Left renal pelvis (tissue), 4 donors: ENCODE measurements at regions not wholly inside any gene's neighbourhood (a gene's known extent, or its start where the extent isn't known, plus 50 kb on each side); places are given as distances from the start of the nearest gene placed in this dataset.
"Not testable (repeated sequence)": the region's sequence is repeated elsewhere in the genome, so short reads cannot be mapped to it uniquely, and the experiment has no call there.

Source experiments
- DNase-seq, 4 donors: peaks; one replicate each; pipeline ENCODE4 v3.0.0-alpha.2; 2013; ENCODE audit warnings: low read depth in 4 of 4, low spot score in 3 of 4

DNA sequence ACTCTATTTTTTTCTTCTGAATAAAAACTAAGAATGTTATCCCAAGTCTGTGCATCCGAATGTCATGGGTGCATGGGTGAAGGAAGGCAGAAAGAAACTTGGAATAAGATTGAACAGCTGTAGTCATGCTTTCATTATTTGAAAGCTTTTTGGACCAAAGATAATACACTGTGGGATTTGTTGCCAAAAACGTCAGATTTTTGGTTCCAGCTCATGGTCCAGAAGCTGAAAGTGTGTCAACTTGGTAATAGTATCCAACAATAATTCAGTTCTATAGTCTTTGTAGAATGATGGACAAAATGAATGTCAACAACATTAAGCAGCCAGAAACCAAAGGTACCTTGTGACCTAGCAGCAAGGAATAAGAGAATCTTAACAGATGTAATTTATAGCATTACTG, 327.9 kb upstream of the ADAMTS9 start:
- no peak for DNase-seq

DNA sequence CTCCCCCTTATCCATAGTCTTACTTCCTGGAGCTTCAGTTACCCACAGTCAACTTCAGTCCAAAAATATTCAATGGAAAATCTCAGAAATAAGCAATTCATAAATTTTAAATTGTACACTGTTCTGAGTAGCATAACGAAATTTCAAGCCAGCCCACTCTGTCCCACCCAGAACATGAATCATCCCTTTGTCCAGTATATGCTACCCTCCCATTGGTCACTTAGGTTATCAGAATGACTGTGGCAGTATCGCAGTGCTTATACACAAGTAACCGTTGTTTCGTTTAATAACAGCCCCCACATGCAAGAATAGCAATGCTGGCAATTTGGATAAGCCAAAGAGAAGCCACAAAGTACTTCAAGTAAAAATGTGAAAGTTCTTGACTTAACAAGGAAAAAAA, 325.3 kb upstream of the ADAMTS9 start:
- DNase-seq, result no peak

DNA sequence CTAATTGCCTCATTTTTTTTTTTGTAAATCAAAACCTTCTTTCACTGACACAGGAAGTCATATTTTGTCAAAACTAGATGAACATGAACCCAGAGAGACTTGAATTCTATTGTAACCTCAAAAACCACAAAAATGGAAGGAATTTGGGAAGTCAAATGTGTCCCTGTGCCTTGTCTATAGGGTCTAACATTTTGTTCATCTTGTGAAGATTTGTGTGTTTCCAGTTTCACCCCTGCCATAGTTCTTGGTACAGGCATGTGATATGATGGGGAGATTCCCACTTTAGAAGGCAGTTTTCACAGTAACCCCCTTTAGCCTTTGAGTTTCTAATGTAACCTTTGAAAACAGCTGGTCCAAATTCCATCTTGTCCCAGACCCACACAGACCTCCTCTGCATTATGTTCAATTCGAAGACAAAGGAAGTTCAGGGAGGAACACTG, 318.5 kb upstream of the ADAMTS9 start:
- no peak for DNase-seq

DNA sequence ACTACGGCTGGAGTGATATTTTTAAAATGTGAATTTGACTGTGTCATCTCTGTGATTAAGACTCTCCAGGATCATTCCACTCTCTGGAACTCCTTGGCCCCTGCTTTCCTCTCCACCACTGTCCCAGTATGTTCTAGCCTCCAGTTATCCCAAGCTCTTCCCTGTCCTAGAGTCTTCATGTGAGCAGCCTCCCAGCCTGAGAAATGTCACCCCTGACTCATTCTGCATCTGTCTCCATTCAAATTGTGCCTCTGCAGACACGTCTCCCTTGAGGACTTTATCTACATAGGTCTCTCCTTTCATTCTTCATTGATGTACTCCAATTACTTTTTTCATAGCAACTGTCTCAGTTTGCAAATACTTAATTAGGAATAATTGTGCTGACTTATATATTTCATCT, 317.7 kb upstream of the ADAMTS9 start:
- no peak for DNase-seq

DNA sequence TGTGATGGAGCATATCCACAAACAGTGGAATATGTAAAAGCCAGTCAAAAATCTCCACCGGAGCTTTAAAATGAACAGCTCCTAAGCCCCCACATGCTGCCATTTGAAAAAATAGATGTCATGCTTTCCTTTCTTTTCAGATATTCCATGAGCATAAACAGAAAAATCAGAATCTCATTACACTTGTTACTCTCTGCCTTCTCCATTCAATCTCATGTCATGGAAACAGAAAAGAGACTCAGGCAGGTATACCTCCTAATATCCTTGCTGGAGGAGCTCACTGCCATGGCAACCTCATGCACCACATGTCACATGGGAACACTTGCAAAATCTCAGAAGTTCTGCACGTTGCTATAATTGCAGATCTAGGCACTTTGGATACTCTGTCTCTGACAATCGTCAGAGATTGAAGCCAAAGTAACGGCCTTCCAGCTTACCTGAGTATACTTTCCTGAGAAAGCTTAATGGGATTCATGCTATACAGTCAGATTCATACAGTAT, 317.0 kb upstream of the ADAMTS9 start:
- no peak for DNase-seq

DNA sequence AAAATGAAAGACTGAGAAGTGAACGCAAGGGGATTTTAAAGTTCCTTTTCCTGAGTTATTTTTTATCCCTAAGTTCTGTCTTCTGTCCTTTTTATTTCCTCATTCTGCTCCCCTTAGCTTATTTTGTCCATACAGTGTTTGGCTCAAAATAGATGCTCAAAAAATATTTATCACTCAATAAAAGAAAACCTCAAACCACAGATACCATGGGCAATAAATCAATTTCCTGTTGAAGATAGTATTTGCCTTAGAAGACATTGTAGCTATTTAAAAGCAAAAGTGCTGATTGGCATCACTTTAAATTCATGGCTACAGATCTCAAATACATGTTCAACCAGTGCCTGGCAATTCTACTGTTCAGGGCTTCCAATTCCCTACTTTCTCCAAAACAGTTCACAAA, 316.5 kb upstream of the ADAMTS9 start:
- no peak for DNase-seq

DNA sequence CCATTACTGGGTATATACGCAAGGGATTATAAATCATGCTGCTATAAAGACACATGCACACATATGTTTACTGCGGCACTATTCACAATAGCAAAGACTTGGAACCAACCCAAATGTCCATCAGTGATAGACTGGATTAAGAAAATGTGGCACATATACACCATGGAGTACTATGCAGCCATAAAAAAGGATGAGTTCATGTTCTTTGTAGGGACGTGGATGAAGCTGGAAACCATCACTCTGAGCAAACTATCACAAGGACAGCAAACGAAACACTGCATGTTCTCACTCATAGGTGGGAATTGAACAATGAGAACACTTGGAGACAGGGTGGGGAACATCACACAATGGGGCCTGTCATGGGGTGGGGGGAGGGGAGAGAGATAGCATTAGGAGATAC, 313.3 kb upstream of the ADAMTS9 start:
- not testable (repeated sequence) for DNase-seq

DNA sequence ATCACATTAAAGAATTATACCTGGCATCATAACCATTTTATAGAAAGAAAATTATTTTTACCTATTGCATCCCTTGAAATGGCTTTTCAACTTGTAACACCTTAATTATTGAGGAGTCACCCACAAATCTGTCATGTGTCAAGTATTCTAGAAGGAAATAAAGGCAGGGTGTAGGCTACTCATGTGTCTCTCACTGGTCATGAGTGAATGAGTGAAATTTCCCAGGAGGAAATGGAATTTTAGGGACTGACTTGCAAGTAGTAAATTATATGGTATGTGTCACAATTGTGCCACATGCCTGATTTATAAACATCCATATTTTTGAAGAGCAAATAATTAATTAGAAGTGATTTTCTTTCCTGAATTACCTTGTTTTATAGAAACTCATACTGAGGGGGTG, 310.5 kb upstream of the ADAMTS9 start:
- DNase-seq, result no peak

DNA sequence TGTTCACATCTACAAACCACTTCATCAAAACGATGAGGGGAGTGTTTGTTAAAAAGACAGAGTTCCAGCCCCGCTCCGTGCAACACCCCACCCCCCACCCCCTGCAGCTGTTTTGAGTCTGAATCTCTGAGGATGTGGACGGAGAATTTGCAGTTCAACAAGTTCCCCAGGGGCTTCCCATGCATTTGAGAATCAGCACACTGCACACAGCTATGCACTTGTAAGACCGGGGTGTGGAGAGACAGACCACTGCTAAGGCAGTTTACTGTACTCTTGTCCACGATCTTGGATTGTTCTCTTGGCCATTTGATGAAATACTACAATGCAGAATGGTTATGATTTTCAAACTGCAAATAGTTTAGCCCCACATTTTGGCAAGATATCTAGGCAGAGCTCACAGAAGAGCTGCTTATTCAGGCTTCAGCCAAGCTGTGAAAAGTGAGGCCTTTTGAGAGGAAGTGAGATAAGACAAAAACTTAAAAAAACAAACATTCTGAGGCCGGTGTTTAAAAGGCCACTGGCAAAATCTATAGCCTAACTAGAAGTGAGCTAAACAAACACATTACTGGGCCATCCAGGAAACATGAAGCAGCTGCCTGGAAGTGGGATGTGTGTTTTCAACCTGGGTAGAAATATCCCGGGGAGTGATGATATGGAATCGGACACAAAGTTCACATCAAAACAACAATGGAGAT, 308.2 kb upstream of the ADAMTS9 start:
- DNase-seq, result no peak

DNA sequence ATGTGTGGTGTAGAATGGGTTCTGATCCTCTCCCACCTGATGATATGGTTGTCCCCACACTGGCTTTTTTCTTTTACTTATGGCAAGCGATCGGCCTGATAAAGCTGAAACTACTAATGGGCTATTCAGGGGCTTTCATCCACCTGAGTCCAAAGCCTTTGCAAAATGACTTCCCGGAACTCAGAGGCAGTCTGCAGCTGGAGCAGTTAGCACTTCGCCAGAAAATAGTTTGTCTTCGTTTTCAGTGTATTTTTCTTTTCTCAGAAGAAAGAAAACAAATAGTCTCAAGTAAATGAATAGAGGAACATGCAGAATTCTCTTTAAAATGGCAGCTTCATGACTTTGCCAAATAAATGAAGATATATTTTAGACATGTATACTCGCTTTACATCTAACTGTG, 306.0 kb upstream of the ADAMTS9 start:
- no peak for DNase-seq

DNA sequence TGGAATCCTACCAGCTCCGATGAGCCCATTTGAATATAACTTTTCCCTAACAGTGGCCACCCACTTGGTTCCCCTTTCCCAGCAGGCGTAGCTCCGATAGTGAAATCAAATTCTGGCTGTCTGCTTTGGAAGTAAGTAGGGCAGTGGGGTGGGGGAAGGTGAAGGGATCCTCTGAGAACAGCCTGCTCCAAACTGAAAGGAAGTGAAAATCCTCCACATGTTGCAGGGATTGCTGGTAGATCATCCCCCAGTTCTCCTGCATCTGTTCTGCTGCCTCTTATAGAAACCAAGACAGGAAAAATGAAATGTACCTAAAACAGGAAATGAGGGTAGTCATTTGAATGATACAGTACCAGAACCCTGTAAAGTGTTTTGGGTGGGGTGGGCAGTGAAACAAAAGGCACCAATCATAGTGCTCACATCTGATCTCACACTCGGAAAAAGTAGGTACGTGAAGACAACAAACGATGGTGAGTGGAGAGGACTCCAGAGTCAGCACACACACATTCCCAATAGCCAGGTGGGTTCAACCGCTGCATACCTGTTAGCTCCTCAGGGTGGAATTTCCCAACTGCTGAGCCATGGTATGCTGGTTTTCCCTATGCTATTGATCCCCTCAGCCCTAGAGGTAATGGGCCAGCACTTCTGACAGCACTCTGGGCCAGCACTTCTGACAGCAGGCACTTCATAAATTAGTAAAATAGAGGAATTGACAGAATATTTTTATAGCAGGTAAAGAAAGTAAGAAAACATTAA, 304.9 kb upstream of the ADAMTS9 start:
- DNase-seq, result no peak

DNA sequence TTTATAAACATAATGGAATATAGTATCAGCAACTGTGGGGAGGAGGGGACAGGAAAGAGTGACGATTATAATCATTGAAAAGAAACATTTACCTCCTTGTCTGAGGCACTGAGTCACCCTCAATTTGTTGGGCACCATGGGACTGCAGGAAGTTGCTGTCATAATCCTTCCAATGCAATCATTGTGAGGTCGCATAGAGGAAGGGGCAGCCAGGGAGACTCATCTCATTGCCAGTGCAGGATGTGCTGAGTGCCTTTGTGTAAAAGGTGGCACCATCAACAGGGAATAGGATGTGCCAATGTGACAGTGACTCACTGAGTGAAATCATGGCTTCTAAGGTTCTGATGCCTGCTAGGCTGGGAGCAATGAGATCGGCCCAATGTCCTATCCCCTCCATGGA, 300.4 kb upstream of the ADAMTS9 start:
- DNase-seq, result no peak

DNA sequence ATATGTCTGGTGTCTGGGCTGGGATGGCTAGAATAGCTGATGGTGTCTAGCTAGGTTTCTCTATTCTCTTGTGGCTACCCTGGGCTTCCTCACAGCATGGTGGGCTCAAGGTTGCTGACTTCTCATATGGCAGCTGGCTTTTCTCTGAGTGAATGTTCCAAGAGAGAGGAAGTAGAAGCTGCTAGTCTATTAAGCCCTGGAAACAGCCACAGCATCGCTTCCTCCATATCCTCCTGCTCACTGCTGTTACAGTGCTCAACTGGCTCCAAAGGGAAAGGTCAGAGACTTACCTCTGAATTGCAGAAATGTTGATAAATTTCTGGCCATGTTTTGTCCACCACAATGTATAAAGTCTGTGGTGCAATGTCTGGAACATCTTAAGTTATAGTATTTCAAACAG, 299.9 kb upstream of the ADAMTS9 start:
- DNase-seq, result no peak

DNA sequence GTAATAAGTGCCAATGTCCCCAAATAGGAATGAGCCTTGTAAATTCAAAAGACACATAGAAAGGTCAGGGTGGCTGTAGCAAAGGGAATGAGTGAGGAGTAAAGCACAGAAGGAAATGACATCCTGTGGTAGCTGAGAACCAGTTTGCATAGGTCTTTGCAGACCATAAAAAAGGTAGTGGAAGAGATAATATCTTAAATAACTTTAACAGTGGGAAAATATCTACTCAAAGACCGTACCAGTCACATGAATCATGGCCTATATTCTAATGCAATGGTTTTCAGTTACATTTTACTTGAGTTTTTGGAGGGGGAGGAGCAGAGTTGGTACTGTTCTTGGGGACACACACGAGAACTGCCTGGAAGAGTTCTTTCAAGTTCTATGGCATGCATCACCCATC, 297.3 kb upstream of the ADAMTS9 start:
- no peak for DNase-seq

DNA sequence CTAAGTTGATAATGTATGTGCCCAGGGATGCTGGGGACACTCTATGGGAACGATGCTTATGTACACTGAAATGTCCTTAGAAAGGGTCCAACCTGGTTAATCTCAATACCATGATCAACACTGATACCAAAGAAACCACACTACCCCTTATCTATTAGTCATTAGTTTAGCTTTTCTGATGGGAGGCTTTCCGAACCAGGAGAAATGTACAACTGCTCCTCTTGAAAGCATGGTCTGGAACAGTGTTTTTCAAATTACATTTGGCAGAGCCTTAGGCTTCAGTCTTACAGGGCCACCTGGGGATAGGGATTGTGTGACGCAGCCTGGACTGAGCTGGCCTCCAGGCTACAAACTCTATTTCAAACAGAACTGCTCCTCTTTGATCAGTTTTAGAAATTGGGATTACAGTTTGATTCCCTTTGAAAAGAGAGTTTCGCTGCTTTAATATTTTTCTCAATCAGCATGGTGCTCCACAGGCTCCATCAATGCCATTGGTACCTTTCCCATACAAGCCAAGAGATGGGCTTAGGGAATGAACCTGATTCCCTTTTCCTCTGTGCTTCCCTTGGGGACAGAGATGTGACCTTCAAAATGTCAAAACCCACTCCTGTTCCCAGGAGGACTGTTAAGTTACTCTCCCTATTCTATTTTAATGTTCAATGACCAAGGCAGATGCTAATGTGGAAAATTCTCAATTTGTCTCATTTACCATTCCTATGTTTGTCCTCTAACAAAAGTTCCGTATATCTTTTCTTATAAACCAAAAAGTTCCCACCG, 296.0 kb upstream of the ADAMTS9 start:
- DNase-seq, result no peak

DNA sequence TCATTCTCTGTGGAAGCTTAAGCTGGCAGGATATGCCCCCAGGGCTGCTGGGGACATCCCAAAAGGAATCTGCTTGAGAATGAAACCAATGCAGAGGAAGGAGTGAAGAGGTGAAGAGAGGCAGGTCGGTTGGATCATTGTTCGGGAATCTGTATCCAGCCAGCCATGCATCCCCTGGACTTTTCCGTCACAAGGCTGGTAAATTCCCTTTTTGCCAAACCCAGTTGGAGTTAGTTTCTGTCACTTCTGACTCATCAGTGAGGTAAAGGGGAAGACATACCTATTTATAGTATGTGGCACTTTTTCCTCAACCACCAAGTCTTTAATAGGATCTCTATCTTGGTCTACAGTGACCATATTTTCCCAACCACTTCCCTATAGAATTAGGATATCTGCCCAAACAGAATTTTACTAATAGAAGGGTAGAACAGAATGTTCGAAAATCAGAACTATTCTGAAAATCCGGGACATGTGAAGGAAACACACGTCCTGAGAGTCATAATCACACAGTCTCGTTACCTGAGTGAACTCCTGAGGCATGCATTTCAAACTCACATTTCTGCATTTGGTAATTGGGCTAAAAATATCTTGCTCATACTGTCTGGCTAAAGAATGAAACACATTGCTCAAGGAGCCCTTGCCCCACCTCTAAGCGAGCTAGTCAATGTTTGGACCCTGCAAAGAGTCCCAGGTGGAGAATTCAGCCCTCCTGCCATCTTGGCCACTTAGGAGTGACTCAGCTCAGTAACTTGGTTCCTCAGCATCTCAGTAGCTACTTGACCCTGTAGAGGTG, 289.7 kb upstream of the ADAMTS9 start:
- DNase-seq, result no peak

DNA sequence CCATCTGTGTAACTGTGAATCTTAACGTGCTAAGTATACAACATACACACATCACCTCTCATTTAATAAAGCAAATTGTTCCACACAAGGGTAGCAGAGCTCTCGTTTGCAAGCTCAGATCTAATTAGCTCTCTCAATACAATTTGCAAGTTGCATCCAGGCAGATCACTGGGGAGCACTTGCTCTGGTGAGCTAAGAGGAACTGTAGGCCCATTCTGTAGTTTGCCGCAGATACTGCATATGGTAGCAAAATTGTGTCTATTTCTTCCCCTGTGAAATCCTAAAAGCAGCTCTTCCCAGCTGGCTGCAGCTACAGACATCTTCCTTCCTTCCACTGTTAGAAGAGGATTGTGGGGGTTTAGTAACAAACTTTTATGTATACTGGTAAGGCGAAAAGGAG, 288.7 kb upstream of the ADAMTS9 start:
- DNase-seq, result no peak

DNA sequence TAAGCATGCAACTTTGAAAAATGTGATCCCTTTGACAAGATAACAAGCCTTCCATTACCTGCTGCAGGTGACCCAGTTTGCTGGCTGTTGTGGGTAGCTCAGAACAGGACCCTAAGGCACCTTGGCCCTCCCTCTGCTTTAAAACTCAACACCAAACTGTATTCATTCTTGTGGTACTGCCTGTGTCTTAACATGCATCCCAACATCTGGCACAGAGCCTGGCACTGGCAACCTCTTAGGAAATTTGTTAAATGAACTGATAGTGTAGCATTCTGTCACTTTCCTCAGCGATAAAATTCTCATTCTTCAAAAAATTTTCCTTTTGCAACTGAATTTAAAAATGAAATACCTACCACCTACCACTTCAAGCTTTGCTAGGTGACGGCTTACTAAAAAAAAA, 287.3 kb upstream of the ADAMTS9 start:
- no peak for DNase-seq

DNA sequence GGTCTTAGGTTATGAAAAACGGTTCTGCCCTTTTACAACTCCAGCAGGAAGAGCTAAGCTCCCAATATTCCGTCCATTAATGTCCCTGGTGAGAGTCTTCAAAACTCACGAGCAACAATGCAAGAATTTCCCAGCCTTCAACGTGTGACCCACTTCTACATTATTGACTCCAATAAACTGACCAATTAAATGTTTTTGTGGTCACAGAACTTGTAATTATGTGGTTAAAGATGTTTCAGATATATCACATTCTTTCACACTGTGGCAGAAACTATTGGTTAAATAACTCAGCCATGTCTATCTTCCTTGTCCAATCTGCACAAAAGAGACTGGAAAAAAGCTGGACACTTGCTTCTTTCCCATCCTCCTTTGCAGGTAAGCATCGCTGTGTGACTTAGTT, 286.6 kb upstream of the ADAMTS9 start:
- no peak for DNase-seq

DNA sequence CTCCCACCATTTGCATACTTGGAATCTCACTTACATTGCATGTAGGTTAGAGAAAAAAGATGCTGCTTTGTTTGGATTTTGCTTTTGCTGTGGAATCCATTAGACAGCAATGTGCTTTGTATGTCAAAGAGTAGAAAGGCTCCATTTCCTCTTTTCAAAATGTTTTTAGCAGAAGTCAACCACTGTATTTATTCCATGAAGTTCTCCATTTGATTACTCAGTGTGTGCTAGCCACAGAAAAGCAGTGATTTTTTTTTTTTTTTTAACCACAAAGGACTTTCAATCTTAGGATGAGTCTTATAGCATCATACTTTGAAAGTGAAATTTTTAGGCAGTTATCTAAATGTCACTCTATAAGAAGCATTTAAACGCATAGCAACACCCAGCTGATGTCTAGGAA, 285.0 kb upstream of the ADAMTS9 start:
- DNase-seq, result no peak

DNA sequence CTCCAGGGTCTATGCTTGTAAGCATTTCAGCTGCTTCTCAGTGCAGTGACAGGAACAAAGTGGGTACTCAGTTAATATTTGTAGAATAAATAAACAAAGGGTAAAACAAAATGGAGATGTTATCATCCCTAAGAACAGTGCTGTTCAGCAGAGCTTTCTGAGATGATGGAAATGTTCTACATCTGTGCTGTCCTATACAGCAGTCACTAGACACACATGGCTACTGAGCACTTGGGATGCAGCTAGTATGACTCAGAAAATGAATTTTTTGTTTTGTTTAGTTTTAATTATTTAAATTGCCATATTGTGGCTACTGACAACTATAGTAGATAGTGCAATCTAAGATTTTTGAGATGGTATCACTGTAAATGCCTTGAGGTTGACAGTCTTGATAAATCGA, 283.8 kb upstream of the ADAMTS9 start:
- DNase-seq, result no peak
